IMR-90 (cell line): ENCODE measurements at regions not wholly inside any gene's neighbourhood (a gene's known extent, or its start where the extent isn't known, plus 50 kb on each side); places are given as distances from the start of the nearest gene placed in this dataset.

ENCODE experiments used
- BHLHE40 ChIP-seq: fragments of 150-350 bp; IDR thresholded peaks from 2 replicates; pipeline ENCODE4 v1.6.1; 2016; ENCODE audit warnings: mild to moderate bottlenecking, low read depth, low read length
- CEBPB ChIP-seq: IDR thresholded peaks from 2 replicates; pipeline ENCODE4 v1.6.1; 2012; ENCODE audit warnings: low read depth, low read length, improper control_type of control experiment
- MAZ ChIP-seq: IDR thresholded peaks from 2 replicates; pipeline ENCODE4 v1.6.1; 2012; ENCODE audit warnings: low read depth, mild to moderate bottlenecking, low read length, improper control_type of control experiment, moderate library complexity, borderline replicate concordance
- POLR2A ChIP-seq: IDR thresholded peaks from 2 replicates; pipeline ENCODE4 v1.6.1; 2012; ENCODE audit warnings: mild to moderate bottlenecking, low read depth, low read length
- TF ChIP-seq, protein P1 (sequence below): conservative IDR thresholded peaks from 2 replicates; pipeline ENCODE4 v1.5.1; 2012; ENCODE audit warnings: mild to moderate bottlenecking, low read depth, low read length, improper control_type of control experiment
- TF ChIP-seq, protein P2 (sequence below): fragments of 150-350 bp; IDR thresholded peaks from 2 replicates; pipeline ENCODE4 v1.6.1; 2016; ENCODE audit warnings: low read depth, mild to moderate bottlenecking, low read length, moderate library complexity, borderline replicate concordance

DNA sequence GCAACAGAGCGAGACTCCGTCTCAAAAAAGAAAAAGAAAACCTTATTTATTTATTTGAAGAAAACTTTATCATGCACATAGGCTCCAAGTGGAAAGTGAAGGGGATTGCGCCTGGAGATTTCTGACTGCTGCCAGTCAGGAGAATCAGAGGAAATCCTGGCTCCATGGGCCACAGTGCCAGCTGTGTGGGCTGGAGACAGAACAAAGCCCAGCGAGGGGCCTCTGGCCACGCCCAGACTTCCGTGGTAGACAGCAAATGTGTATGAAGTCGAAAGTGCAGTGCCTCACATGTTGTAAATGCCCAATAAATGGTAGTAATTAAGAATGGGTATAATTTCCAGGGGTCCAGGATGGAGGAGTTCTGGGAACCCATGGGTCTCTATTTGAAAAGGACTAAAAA lies 75.8 kb upstream of the WWC1 start:
- TF ChIP-seq CEBPB (no peak), POLR2A (no peak), MAZ (no peak), BHLHE40 (no peak)
- TF ChIP-seq, protein P1, sequence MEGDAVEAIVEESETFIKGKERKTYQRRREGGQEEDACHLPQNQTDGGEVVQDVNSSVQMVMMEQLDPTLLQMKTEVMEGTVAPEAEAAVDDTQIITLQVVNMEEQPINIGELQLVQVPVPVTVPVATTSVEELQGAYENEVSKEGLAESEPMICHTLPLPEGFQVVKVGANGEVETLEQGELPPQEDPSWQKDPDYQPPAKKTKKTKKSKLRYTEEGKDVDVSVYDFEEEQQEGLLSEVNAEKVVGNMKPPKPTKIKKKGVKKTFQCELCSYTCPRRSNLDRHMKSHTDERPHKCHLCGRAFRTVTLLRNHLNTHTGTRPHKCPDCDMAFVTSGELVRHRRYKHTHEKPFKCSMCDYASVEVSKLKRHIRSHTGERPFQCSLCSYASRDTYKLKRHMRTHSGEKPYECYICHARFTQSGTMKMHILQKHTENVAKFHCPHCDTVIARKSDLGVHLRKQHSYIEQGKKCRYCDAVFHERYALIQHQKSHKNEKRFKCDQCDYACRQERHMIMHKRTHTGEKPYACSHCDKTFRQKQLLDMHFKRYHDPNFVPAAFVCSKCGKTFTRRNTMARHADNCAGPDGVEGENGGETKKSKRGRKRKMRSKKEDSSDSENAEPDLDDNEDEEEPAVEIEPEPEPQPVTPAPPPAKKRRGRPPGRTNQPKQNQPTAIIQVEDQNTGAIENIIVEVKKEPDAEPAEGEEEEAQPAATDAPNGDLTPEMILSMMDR: no peak
- TF ChIP-seq, protein P2, sequence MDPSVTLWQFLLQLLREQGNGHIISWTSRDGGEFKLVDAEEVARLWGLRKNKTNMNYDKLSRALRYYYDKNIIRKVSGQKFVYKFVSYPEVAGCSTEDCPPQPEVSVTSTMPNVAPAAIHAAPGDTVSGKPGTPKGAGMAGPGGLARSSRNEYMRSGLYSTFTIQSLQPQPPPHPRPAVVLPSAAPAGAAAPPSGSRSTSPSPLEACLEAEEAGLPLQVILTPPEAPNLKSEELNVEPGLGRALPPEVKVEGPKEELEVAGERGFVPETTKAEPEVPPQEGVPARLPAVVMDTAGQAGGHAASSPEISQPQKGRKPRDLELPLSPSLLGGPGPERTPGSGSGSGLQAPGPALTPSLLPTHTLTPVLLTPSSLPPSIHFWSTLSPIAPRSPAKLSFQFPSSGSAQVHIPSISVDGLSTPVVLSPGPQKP: no peak
